Body of pancreas (tissue), 4 donors: ENCODE measurements at regions not wholly inside any gene's neighbourhood (a gene's known extent, or its start where the extent isn't known, plus 50 kb on each side); places are given as distances from the start of the nearest gene placed in this dataset.

Source experiments
- CTCF ChIP-seq, 7 experiments: fragments of 450-650 bp in 4 of 7; fragments of 200-600 bp in 3 of 7; sonication (generic) in 3 of 7; IDR thresholded peaks; one replicate each; pipeline ENCODE4 v1.5.1; 2016 to 2019; ENCODE audit warnings: antibody characterized with exemption in 7 of 7
- POLR2A ChIP-seq, 3 donors: fragments of 450-650 bp; IDR thresholded peaks; one replicate each; pipeline ENCODE4 v1.6.1; 2016; ENCODE audit warnings: antibody characterized with exemption in 3 of 3, mild to moderate bottlenecking in 2 of 3

- TF ChIP-seq CTCF (IDR thresholded peaks at IDR 0.05) (no peak), POLR2A (IDR thresholded peaks at IDR 0.05) (no peak)
These were observed 938.4 kb upstream of the ATXN7L3B start for GRCh38 chr12:73599268-73599667.
